Fibroblast of skin of scalp (primary cell): ENCODE measurements at regions not wholly inside any gene's neighbourhood (a gene's known extent, or its start where the extent isn't known, plus 50 kb on each side); places are given as distances from the start of the nearest gene placed in this dataset.

ENCODE experiments used
- DNase-seq: peaks from one replicate; pipeline ENCODE4 v3.0.0-alpha.2; 2013

DNA sequence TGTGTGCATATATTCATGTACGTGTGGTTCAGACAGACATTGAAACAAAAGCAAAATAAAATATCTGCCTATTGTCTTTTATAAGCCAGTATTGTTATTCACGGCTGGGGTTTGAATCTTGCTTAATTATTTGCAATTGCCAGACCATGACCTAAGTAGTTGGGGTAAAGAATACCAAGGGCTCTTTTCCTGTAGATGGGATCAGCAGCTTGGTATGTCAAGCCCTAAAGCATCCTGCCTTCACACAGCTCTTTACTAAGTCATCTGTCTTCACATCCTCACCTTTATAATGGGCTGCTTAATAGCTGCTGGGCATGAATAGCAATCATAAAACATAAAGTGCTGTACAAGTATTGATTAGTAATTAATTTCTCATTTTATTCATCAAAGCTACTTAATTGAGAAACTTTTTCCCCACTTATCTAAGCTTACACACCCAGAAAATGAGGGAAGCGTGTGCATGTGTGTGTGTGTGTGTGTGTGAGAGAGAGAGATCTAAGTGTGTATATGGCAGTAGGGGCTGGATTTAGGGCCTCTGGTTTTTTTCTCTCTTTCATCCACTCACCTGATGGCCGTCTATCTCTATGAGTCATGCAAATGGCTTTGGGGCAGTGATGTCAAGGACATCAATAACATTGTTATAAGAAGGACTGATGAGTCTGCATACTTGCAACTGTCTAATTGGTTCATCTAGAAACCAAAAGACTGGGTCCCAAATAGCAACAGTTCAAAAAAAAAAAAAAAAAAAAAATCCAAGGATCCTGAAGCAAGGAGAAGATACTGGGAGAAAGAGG, 244.1 kb upstream of the TNP1 start:
- peak; percentile 89 for DNase-seq

DNA sequence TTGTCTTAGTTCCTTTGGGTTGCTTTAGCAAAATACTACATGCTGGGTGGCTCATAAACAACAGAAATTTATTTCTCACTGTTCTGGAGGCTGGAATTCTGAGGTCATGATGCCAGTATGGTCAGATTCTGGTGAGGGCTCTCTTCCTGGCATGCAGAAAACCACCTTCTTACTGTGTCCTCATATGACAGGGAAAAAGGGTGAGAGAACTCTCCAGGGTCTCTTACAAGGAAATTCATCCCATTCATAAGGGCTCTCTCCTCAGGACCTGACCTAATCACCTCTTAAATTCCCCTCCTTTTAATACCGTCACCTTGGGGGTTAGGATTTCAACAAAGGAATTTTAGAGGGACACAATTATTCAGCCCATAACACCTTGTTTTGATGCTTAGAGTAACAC, 243.1 kb upstream of the TNP1 start:
- peak; percentile 45 for DNase-seq

DNA sequence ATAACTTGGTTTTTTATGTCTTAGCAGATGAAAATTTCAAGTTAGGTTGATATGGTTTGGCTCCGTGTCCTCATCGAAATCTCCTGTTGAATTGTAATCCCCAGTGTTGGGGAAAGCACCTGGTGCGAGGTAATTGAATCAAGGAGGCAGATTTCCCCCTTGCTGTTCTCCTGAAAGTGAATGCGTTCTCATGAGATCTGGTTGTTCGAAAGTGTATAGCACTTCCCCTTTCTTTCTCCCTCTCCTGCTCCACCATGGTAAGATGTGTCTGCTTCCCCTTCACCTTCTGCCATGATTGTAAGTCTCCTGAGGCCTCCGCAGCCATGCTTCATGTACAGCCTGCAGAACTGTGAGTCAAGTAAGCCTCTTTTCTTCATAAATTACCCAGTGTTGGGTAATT, 242.1 kb upstream of the TNP1 start:
- DNase-seq = no peak

DNA sequence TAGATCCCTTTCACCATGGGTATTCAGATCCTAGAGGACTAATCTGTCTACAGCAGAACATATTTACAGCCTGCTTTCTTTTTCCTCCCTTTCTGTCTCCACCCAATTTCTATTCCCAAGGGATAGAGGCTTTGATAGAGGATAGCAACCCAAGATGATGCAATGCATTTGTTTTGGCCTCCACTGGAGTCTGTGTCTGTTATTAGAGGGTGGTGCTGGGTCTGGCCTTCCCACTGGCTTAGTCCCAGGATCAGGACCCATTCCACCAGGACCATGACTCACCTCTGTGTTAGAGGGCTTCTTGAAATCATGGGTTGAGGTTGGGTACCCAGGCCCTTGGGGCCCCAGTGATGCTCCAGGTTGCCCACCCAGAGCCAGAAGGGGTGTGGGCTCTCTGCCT, 239.7 kb upstream of the TNP1 start:
- DNase-seq = peak; percentile 89

DNA sequence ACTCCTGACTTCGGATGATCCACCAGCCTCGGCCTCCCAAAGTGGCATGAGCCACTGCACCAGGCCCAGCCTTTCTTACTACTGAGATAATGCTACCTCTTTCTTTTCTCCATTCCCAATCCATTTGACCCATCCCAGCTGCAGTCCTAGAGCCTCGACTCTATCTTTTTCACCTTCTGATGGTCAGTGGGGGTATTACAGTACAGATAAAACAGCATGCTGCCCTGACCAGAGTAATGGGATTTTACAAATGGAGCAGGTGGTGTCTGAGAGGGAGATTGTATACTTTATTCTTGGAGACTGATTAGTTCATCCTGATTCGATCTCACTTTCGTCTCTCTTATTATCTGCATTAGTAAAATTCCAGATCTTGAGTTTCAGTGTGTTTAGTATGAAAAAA, 238.6 kb upstream of the TNP1 start:
- no peak for DNase-seq

DNA sequence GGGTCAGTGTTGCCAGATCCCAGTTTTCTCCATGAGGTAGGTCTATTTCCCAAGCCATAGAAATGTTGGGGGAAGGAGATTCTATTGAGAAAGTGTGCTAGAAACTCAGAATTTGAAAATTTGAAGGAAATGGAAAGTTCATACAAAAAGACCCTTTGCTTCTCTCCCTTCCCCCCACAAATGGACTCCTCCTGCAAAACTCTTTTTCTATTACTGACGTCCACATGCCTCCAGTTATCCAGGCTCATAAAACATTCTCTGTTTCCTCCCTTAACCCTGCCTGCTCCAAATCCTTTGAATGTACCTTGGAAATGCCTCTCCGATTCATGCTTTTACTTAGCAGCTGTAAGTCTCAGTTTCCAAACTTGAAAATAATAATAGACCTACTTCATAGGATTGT, 237.5 kb upstream of the TNP1 start:
- no peak for DNase-seq

DNA sequence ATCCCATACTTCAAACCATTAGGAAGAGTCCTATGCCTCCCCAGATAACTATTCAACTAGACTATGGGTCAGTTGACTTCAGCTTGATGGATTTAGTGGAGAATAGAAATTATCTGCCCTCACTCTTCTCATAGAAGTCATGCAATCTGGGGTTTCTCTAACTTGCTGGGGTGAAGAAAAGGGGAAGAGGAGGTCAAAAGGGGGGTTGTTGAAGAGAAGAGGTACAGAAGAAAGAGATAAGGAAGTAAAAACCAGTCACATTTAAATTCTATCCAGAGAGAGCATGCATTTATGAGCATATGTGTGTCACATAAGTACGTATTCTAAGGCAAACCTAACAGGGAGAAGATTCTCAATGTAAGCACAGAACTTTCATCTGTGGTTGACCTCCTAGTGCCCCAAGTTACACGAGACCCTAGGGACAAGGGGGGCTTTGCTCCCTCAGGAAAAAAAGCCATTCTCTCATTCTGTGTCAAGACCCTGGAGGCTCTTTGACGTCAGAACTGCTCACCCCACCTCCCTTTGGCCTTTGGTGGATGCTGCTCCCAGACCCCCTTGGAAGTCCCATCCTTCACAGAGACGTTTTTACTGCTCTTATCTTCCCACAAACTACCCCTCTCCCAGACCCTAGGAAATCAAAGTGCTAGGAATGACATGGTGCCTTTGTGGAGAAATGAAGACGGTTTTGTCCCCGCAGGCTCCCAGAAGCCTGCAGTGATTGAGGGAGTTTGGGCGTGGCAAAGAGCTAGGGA, 236.8 kb upstream of the TNP1 start:
- no peak for DNase-seq

DNA sequence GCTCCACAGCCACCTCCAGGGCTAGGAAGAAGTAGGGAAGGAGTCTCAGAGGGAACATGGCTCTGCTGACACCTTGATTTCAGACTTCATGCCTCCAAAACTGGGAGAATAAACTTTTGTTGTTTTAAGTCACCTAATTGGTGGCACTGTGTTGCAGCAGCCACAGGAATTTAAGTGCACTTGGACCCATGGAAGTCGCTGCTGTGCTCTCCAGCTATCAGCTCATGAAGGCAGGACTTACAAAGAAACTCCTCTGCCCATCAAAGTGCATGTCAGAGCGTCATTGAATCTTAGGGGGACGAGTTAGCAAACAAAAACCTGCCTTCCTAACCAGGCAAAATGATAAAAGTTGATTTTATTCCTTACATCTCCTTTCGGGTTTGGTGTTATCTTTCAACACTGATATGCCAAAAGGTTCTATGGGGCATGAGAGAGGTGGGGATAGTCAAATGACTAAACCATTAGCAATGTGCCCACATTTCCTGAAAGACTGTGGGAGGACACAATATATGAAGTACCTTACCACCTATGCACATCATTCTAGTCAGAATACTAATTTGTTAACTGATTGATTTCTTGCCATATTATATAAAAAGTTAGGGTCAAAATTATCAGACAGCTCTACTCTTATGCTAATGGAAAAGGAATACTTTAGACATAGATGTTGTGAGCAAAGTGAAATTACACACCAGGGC, 235.8 kb upstream of the TNP1 start:
- DNase-seq = no peak

DNA sequence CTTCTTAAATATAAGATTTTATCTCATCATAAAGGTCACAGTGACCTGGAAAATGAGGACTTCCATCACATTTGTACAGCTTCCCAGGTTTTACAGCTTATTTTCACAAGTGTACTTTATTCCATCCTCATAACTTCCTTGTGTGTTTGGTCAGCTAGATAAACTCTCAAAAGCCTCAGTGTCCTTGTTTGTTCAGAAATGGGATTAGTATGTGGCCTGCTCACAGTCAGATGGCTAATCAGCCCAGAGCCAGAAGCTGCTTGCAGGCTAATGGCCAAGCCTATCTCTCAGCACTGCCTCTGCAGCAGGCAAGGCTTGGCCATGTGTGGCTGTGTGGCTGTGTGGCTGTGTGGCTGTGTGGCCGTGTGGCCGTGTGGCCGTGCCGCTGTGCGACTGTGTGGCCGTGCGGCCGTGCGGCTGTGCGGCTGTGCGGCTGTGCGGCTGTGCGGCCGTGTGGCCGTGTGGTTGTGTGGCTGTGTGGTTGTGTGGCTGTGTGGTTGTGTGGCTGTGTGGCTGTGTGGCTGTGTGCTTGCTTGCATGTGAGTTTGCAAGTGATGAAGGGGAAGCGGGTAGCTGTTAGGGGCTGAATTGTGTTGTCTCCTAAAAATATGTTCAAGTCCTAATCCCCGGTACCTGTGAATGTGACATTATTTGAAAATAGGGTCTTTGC, 233.0 kb upstream of the TNP1 start:
- DNase-seq = no peak

DNA sequence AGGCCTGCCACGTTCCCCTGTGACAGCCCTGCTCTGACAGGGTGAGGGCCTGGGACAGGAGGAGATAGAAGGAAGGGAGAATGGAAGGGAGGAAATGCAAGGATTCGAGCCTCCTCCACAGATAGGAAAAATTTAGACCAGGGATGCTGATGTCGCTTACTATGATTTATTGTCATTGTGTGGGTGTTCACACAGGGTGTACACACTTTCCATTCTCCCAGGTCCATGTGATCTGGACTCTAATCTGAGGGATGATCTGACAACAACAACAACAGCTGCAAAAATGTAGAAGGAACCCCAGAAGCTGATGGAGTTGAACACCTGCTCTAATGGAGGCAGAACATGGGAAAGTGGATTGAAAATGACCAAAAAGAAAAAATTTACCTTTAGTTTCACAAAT, 231.7 kb upstream of the TNP1 start:
- no peak for DNase-seq

DNA sequence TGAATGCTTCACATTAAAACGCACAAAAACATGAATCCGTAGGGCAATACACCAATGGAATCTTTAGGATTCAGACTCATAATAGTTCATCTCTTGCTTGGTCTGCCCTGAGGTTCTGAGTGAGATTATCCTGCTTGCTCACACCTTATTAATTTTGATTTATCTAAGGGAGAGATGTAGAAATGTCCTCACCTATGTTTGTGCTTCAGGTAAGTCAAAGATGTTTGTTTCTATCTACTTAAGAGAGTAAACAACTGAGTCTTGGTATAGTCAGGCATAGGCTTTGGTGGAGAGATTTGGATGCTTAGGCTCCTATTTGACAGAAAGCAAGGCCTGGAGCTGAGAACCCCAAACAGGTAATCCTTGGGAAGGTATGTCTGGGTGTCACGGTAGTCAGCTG, 231.0 kb upstream of the TNP1 start:
- DNase-seq = no peak

DNA sequence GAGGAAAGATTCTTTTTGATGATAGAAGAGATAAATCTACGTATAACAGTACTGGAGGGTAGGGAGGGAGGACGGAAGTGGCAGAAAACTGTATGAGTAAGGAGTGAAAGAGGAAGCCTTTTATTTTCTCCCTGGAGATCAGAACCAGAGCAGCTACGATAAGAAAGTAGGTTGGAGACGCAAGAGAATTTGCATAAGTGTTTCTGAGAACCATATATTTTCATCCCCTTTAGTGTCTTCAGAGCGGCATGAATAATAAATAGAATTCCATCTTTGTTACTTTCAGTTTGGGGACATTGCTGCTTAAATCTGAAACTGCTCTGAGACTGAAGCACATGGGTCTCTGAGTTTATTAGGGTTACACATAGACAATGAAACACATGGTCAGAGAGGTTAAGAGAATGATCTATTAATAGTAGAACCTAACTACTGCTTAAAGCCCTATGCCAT, 230.2 kb upstream of the TNP1 start:
- no peak for DNase-seq

DNA sequence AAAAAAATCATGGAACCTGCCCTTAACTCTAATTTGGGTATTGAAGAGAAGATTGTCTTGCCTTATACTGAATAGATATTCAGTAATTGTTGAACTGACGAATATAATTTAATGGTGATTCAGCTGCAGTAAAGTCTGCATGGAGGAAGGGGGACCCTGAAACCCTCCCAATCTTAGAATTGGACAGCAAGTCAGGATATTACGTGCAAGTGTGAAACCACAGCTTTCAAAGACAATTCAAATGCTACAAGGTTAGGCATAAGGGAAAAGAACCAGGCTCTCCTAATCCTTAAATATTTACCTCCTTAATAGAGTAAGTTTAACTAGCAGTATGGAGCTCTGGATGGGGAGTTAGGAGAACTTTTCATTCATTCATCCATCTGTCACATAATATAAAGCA, 226.9 kb upstream of the TNP1 start:
- no peak for DNase-seq

DNA sequence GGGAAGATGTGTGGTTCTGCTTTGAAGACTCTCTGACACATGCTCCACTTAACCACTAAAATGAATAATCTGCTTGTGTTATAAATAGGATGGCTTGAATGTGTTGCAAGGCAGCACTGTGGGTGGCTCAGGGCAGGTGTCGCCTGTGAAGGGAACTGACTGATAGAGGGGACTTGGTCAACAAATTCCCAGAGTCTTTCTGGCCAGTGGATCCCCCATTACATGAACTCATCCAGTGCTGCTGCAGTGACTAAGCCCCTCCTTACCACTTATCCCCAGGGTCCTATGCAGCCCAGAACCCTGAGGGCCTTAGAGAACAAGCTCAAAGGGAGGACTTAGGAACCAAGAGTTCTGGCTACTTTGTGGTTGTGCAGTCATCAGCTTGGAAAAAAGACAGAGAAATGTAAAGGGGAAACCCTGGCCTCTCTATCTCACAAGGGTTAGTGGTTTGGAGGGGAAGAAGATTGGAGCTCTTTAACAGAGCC, 226.2 kb upstream of the TNP1 start:
- peak; percentile 81 for DNase-seq

DNA sequence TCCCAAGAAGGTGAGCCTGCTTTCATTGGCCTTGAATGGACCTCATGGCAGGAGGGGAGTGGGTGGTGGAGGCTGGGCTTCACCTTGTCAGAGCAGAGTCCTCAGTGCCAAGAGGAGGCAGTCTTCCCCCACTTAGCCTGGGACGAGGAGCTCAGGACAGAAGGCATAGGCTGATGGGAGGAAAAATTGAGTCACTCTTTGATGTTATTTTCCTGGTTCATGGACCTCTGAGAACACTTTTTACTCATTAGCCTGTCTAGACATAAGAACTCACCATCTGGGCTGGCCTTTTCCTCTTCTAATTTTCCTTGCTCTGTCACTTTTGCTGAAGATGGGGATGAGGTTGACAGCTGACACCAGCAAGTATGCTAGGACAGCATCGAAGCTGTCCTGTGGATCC, 225.7 kb upstream of the TNP1 start:
- DNase-seq = peak; percentile 79

DNA sequence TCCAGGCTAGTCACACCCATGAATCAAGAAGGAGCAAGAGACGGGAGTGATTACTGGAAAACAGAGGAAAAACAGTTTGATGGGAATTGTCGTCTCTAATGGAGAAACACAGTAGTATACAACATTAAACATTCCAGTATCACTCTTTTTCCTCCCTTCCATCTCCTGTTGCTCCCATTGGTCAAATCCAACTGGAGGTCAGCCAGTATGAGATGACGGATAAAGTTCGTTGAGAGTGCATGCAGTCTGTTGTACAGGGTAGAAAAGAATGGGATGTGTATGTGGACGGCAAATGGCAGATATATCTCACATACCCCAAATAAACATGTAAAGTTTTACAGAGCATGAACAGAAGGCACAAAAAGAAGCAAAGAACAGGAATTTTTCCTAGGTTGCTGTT, 221.9 kb upstream of the TNP1 start:
- DNase-seq = no peak

DNA sequence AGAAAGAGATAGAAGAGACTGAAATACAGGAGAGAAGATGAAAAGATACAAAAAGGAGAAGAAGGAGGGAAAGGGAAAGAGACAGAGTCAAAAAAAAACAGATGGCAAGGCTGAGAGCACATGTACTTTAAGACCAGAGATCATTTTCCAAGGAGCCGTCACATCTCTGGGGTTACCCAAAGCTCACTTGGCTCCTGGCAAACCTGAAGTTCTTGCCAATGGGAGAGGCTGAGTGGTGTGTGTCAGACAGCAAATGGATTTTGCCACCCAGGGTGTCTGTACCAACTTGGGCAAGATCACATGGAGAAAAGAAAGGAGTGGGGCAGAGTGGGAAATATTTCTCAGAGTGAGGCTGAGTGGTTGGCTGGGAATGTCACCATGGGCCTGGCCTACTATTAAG, 219.3 kb upstream of the TNP1 start:
- no peak for DNase-seq

DNA sequence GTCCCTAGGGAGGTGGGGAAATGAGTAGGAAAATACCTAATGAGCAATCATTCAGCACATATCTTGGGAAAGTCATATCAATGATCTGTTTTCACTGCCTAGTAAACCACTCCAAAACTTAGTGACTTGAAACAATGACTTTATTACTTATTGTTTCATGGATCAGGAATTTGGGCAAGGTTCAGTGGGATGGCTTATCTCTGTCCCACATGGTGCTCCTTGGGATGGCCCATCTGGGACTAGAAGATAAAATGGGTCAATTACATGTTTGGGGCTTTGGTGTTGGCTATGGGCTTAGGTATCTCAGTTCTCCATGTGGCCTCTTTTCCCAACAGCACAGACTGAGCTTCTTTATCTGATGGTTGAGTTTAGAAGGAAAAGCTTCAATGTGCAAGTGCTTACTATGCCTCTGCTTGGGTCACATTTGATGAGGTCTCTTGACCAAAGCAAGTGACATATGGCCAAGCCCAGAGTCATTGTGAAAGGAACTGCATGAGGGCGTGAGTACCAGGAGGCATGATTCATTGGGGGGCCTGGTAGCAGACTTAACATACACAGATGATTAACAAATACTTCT, 218.1 kb upstream of the TNP1 start:
- peak; percentile 31 for DNase-seq

DNA sequence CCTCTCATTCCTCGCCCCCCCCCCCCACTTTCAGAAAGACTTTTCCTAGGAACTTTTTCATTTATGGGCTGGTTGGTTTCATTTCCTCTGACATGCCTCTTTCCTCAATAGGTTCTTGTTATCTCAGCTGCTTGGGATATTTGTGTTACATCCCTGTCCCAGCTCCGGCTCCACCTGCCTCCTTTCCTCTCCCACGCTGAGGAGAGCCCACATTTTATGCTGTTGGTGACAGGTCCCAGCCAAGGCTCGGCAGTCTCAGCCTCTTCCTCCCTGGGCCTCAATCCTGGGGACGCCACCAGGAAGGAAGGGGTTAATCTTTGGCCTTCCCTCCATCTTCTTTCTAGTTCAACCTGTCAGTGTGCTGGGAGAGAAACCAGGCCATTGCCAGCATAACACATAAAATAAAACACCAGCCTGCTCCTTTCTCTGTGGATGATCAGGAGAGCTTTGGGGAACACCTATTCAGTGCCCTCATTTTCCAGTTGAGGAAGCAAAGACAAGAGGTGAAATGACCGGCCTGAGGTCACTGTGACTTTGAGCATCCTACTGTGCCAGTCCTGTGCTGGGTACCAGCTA, 216.9 kb upstream of the TNP1 start:
- DNase-seq = no peak

DNA sequence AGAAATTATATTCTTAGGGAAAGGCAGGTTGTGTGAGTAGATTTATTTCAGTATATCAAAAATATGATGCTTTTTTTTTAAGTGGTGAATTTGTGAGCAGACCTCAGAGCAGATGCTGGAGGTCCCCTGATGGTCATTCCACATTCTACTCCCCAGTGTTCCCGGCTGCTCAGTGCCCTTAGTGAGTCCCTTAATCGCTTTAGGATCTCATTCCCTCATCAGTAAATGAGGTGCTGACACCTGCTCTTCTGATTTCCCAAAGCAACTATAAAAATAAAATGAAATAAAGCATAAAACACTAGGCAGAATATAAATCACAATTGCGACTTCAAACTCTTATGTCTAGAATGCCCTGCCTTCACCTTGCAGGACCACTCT, 216.2 kb upstream of the TNP1 start:
- no peak for DNase-seq

DNA sequence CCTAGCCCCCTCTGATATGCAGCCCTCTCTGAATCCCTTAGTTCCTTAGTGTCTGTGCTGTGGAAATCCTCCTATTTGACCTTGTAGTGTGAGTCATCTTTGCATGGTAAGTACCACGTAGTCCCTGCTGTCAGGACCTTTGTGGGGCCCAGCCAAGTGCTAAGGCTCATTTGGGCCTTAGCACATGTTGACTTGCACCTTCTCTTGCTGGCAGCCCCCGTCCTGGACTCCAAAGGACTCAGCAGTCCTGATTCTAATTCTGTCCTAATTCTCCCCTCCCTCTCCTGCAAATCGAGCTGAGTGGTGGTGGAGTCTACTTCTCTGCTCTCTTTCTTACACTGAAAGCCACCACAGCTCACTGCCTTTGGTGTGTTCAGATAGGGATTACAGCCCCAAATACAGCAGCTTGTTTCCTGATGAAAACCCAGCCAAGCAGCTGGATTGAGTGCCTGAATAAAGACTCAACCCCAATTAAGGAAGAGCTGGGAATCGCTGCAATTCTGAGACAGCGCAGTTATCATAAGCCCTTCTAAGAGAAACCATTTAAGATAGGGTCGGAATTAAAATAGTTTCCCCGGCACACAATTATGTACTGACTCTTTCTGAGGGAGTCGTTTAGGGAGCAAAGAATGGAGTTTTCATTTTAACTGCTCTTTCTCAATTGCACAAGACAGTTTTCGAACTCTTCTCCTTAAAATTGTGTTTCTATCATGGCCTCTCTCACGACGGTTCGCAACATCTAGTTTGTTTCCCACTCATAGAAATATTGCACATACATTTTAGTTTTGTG, 215.6 kb upstream of the TNP1 start:
- DNase-seq = peak; percentile 22
